ENCODE measurements at regions not wholly inside any gene's neighbourhood (a gene's known extent, or its start where the extent isn't known, plus 50 kb on each side); places are given as distances from the start of the nearest gene placed in this dataset.
"Not testable (repeated sequence)": the region's sequence is repeated elsewhere in the genome, so short reads cannot be mapped to it uniquely, and the experiment has no call there.

- DNase-seq (ENCODE audit: low read depth in 2 of 2, low spot score in 1 of 2), result no peak
Measured at GRCh38 chr5:160479220-160479619, 57.6 kb downstream of the PTTG1 start.

GRCh38 chr5:160479926-160480325 lies 58.3 kb downstream of the PTTG1 start:
- no peak for DNase-seq (ENCODE audit: low read depth in 2 of 2, low spot score in 1 of 2)

- no peak for DNase-seq (ENCODE audit: low read depth in 2 of 2, low spot score in 1 of 2)
Measured at GRCh38 chr5:160480652-160481051, 59.0 kb downstream of the PTTG1 start.

- no peak for DNase-seq (ENCODE audit: low read depth in 2 of 2, low spot score in 1 of 2)
Measured at GRCh38 chr5:160484678-160485077, 63.0 kb downstream of the PTTG1 start.

GRCh38 chr5:160485364-160485969 lies 63.8 kb downstream of the PTTG1 start:
- DNase-seq (ENCODE audit: low read depth in 2 of 2, low spot score in 1 of 2), result no peak

- peak in 1 of 2 donors; percentile 17 for DNase-seq (ENCODE audit: low read depth in 2 of 2, low spot score in 1 of 2)
Measured at GRCh38 chr5:160486573-160486972, 64.9 kb downstream of the PTTG1 start.

- no peak for DNase-seq (ENCODE audit: low read depth in 2 of 2, low spot score in 1 of 2)
Measured at GRCh38 chr5:160488394-160489325, 67.0 kb downstream of the PTTG1 start.

- DNase-seq (ENCODE audit: low read depth in 2 of 2, low spot score in 1 of 2), result no peak
Measured at GRCh38 chr5:160491438-160491837, 69.8 kb downstream of the PTTG1 start.

GRCh38 chr5:160492565-160492964 lies 70.9 kb downstream of the PTTG1 start:
- no peak for DNase-seq (ENCODE audit: low read depth in 2 of 2, low spot score in 1 of 2)

GRCh38 chr5:160493806-160494338 lies 72.2 kb downstream of the PTTG1 start:
- DNase-seq (ENCODE audit: low read depth in 2 of 2, low spot score in 1 of 2), result no peak

- no peak for DNase-seq (ENCODE audit: low read depth in 2 of 2, low spot score in 1 of 2)
Measured at GRCh38 chr5:160494451-160494850, 72.8 kb downstream of the PTTG1 start.

- DNase-seq (ENCODE audit: low read depth in 2 of 2, low spot score in 1 of 2), result no peak
Measured at GRCh38 chr5:160496334-160496733, 74.7 kb downstream of the PTTG1 start.

GRCh38 chr5:160496784-160497183 lies 75.1 kb downstream of the PTTG1 start:
- no peak for DNase-seq (ENCODE audit: low read depth in 2 of 2, low spot score in 1 of 2)

- DNase-seq (ENCODE audit: low read depth in 2 of 2, low spot score in 1 of 2), result no peak
Measured at GRCh38 chr5:160497878-160498277, 76.2 kb downstream of the PTTG1 start.

- DNase-seq (ENCODE audit: low read depth in 2 of 2, low spot score in 1 of 2), result not testable (repeated sequence)
Measured at GRCh38 chr5:160498441-160499043, 76.9 kb downstream of the PTTG1 start.

- no peak for DNase-seq (ENCODE audit: low read depth in 2 of 2, low spot score in 1 of 2)
Measured at GRCh38 chr5:160500786-160501779, 79.4 kb downstream of the PTTG1 start.

GRCh38 chr5:160504906-160505305 lies 83.3 kb downstream of the PTTG1 start:
- no peak for DNase-seq (ENCODE audit: low read depth in 2 of 2, low spot score in 1 of 2)

- peak; percentile 16 to 47 for DNase-seq (ENCODE audit: low read depth in 2 of 2, low spot score in 1 of 2)
Measured at GRCh38 chr5:160506006-160507004, 84.7 kb downstream of the PTTG1 start.

- DNase-seq (ENCODE audit: low read depth in 2 of 2, low spot score in 1 of 2), result no peak
Measured at GRCh38 chr5:160507221-160507721, 85.6 kb downstream of the PTTG1 start.
